IMR-90 (cell line): ENCODE measurements at regions not wholly inside any gene's neighbourhood (a gene's known extent, or its start where the extent isn't known, plus 50 kb on each side); places are given as distances from the start of the nearest gene placed in this dataset.

Source experiments
- ATAC-seq: fragments of 200-7000 bp; cut with Tn5 transposase; 2 replicates; pipeline ENCODE4 v1.9.1; 2020; ENCODE audit warnings: low read depth, mild to moderate bottlenecking, moderate library complexity
- BruUV-seq: library from RNA; stranded (reverse); fragments of 400-500 nt; replicated peaks from 2 replicates; lab custom pipeline; 2021; lab: Mats Ljungman, UMichigan
- CTCF ChIA-PET: fragments of 300-600 bp; formaldehyde crosslinking; extraction: SDS; loops from one replicate; lab custom pipeline; 2021; ENCODE audit warnings: antibody characterized with exemption; lab: Yijun Ruan, JAX
- POLR2A ChIA-PET: fragments of 300-600 bp; sonication (Branson Sonifier 250); formaldehyde crosslinking; loops from one replicate; lab custom pipeline; 2022; ENCODE audit warnings: antibody characterized with exemption; ENCODE audit not compliant: unreplicated experiment; lab: Charles Lee
- DNase-seq: peaks from one replicate; pipeline ENCODE4 v3.0.0; 2013
- H2AFZ ChIP-seq: replicated peaks from 2 replicates; pipeline ENCODE3; 2013; ENCODE audit warnings: low read length, mild to moderate bottlenecking; ENCODE audit not compliant: poor library complexity
- H2AK5ac ChIP-seq: 2 replicates; pipeline ENCODE4 v1.6.1; 2013; ENCODE audit warnings: low read depth, low read length, inconsistent platforms
- H2AK9ac ChIP-seq: replicated peaks from 2 replicates; pipeline ENCODE3; 2013; ENCODE audit warnings: mild to moderate bottlenecking, low read depth, low read length, moderate library complexity; ENCODE audit not compliant: poor library complexity
- H2BK120ac ChIP-seq: 2 replicates; pipeline ENCODE4 v1.6.1; 2013; ENCODE audit warnings: low read depth, low read length, inconsistent platforms
- H2BK15ac ChIP-seq: 3 replicates; pipeline ENCODE4 v1.6.1; 2013; ENCODE audit warnings: low read depth, low read length, inconsistent platforms
- H2BK20ac ChIP-seq: 2 replicates; pipeline ENCODE4 v1.6.1; 2013; ENCODE audit warnings: low read depth, mild to moderate bottlenecking, inconsistent platforms, low read length, moderate library complexity
- H2BK5ac ChIP-seq: 2 replicates; pipeline ENCODE4 v1.6.1; 2013; ENCODE audit warnings: mild to moderate bottlenecking, low read depth, low read length, inconsistent platforms; ENCODE audit not compliant: poor library complexity, severe bottlenecking
- H3K14ac ChIP-seq: replicated peaks from 2 replicates; pipeline ENCODE4 v1.6.1; 2013; ENCODE audit warnings: low read depth, low read length, inconsistent platforms
- H3K18ac ChIP-seq: 2 replicates; pipeline ENCODE4 v1.6.1; 2013; ENCODE audit warnings: low read depth, low read length, control low read depth
- H3K23ac ChIP-seq: 2 replicates; pipeline ENCODE4 v1.6.1; 2013; ENCODE audit warnings: low read depth, low read length, inconsistent platforms
- H3K27ac ChIP-seq: 2 replicates; pipeline ENCODE4 v1.5.1; 2013; ENCODE audit warnings: mild to moderate bottlenecking, control low read depth, low read length; ENCODE audit not compliant: insufficient read depth
- H3K27me3 ChIP-seq: 2 replicates; pipeline ENCODE4 v1.6.1; 2013; ENCODE audit warnings: low read length; ENCODE audit not compliant: control insufficient read depth, insufficient read depth
- H3K36me3 ChIP-seq: 2 replicates; pipeline ENCODE4 v1.6.1; 2013; ENCODE audit warnings: low read length, mixed read lengths; ENCODE audit not compliant: control insufficient read depth, insufficient read depth
- H3K4ac ChIP-seq: 2 replicates; pipeline ENCODE4 v1.6.1; 2013; ENCODE audit warnings: low read depth, low read length, inconsistent platforms
- H3K4me1 ChIP-seq: 2 replicates; pipeline ENCODE4 v1.6.1; 2013; ENCODE audit warnings: low read length, mixed read lengths; ENCODE audit not compliant: control insufficient read depth, insufficient read depth
- H3K4me2 ChIP-seq: 2 replicates; pipeline ENCODE4 v1.6.1; 2013; ENCODE audit warnings: low read depth, mild to moderate bottlenecking, control low read depth, low read length, moderate library complexity
- H3K4me3 ChIP-seq: 2 replicates; pipeline ENCODE4 v1.5.1; 2013; ENCODE audit warnings: low read depth, mild to moderate bottlenecking, control low read depth, low read length, moderate library complexity; ENCODE audit not compliant: insufficient read depth
- H3K56ac ChIP-seq: 2 replicates; pipeline ENCODE4 v1.6.1; 2013; ENCODE audit warnings: low read length, inconsistent platforms; ENCODE audit not compliant: insufficient read depth; ENCODE audit errors: extremely low read depth
- H3K79me1 ChIP-seq, 2 experiments: 2 replicates each; pipeline ENCODE4 v1.6.1; 2013; ENCODE audit warnings: low read length in 2 of 2, inconsistent platforms in 1 of 2, low read depth in 1 of 2
- H3K9ac ChIP-seq: 2 replicates; pipeline ENCODE4 v1.6.1; 2013; ENCODE audit warnings: low read depth, low read length, control low read depth
- H3K9me1 ChIP-seq: 2 replicates; pipeline ENCODE4 v1.6.1; 2013; ENCODE audit warnings: low read length, inconsistent platforms; ENCODE audit not compliant: insufficient read depth
- H3K9me3 ChIP-seq: 2 replicates; pipeline ENCODE4 v1.6.1; 2013; ENCODE audit warnings: low read length; ENCODE audit not compliant: control insufficient read depth, insufficient read depth
- H4K20me1 ChIP-seq: 2 replicates; pipeline ENCODE4 v1.6.1; 2013; ENCODE audit warnings: low read length, inconsistent platforms; ENCODE audit not compliant: insufficient read depth
- H4K5ac ChIP-seq: 2 replicates; pipeline ENCODE4 v1.6.1; 2013; ENCODE audit warnings: mild to moderate bottlenecking, low read depth, low read length, control low read depth
- H4K8ac ChIP-seq, 2 experiments: 2 replicates each; pipeline ENCODE4 v1.6.1; 2013; ENCODE audit warnings: low read depth in 2 of 2, low read length in 2 of 2, control low read depth in 1 of 2, inconsistent platforms in 1 of 2
- H4K91ac ChIP-seq: 2 replicates; pipeline ENCODE4 v1.6.1; 2013; ENCODE audit warnings: low read depth, low read length, inconsistent platforms; ENCODE audit not compliant: insufficient read depth
- BHLHE40 ChIP-seq: fragments of 150-350 bp; IDR thresholded peaks from 2 replicates; pipeline ENCODE4 v1.6.1; 2016; ENCODE audit warnings: mild to moderate bottlenecking, low read depth, low read length
- CEBPB ChIP-seq: IDR thresholded peaks from 2 replicates; pipeline ENCODE4 v1.6.1; 2012; ENCODE audit warnings: low read depth, low read length, improper control_type of control experiment
- MAFK ChIP-seq: IDR thresholded peaks from 2 replicates; pipeline ENCODE4 v1.6.1; 2012; ENCODE audit warnings: low read depth, low read length, improper control_type of control experiment
- WGBS, 2 experiments: methylation state at CpG; one replicate each; pipeline versions ENCODE4 v1.1.5 to v1.1.7; 2013; ENCODE audit warnings: missing lambda C conversion rate in 2 of 2; ENCODE audit not compliant: insufficient read length in 1 of 2; ENCODE audit errors: extremely low coverage in 2 of 2; 5-methylcytosine and 5-hydroxymethylcytosine counted together
- dilution Hi-C: fragments of 300-500 bp; cut with HindIII; formaldehyde crosslinking; loops from one replicate; pipeline ENCODE4 v1.14.3; 2018; ENCODE audit warnings: low sequenced_read_pairs; ENCODE audit not compliant: unreplicated experiment
- in situ Hi-C: fragments of 300-500 bp; cut with MboI; formaldehyde crosslinking; loops from 3 replicates; pipeline ENCODE4 v1.14.3; 2019; ENCODE audit warnings: low sequenced_read_pairs, inconsistent platforms, mixed read lengths
- intact Hi-C: fragments of 100-400 bp; cut with micrococcal nuclease; formaldehyde crosslinking; loops from 2 replicates; pipeline ENCODE4 v1.10.0; 2022

DNA sequence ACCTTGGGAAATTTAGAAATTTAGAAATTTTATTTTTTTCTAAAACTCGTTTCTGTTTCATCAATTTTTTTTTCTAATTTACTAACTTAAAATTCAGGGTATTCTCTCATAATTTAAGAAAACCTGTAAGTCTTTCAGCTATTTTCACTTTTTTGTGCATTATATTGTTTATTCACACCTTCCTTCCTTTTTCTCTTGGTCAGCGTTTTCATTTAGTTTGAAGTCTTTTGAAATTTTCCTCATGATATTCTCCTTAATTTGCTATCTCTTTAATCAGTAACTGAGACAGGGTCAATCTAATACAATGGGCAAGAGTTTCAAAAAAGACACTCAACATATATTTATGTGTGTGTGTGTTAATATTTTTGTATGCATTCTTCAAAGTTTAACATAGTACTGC is 50.5 kb upstream of the MSTN start:
- H4K8ac ChIP-seq: no peak overlapping the region
- no CpG with 5 or more reads among the region's 2 CpGs for WGBS, 2 experiments
- BruUV-seq: no TSS peak
- no peak overlapping the region for H4K91ac ChIP-seq
- H2AK5ac ChIP-seq: no peak overlapping the region
- H4K20me1 ChIP-seq: no peaks in the 10 kb centered on the region
- no peak overlapping the region for H2BK120ac ChIP-seq
- no peak overlapping the region for H3K18ac ChIP-seq
- no peak overlapping the region for H3K23ac ChIP-seq
- no peak overlapping the region for H2BK20ac ChIP-seq
- TF ChIP-seq CEBPB (no peak), BHLHE40 (no peak), MAFK (peak; percentile 49; the same call in 1 of the 2 replicates)
- no peaks in the 10 kb centered on the region for H3K9me1 ChIP-seq
- H3K79me1 ChIP-seq: no peaks in the 10 kb centered on the region
- no peak overlapping the region for H2AK9ac ChIP-seq
- no peak for ATAC-seq
- ChIA-PET POLR2A (no interaction called here), CTCF (interaction anchor here (0.7 kb wide), 1 partner anchor 539 kb away, joined by 3 read pairs; no protein-coding TSS in a partner anchor)
- dilution Hi-C loops: no loop called here
- H3K27me3 ChIP-seq: no peaks in the 10 kb centered on the region
- H3K56ac ChIP-seq: no peak overlapping the region
- H3K4me1 ChIP-seq: 0 out of 2 replicates have a peak, but pooled peaks cover 2% of the 10 kb centered on the region
- no peak overlapping the region for H3K27ac ChIP-seq
- no peak overlapping the region for H3K14ac ChIP-seq
- no peaks in the 10 kb centered on the region for H3K36me3 ChIP-seq
- DNase-seq: no peak
- intact Hi-C loops: no loop called here
- no peak overlapping the region for H3K4ac ChIP-seq
- in situ Hi-C loops: no loop called here
- H3K9ac ChIP-seq: no peak overlapping the region
- H2BK5ac ChIP-seq: no peak overlapping the region
- H4K5ac ChIP-seq: no peak overlapping the region
- no peak overlapping the region for H3K4me2 ChIP-seq
- no peaks in the 10 kb centered on the region for H3K9me3 ChIP-seq
- H3K4me3 ChIP-seq: no peak overlapping the region
- H2AFZ ChIP-seq: no peak overlapping the region
- no peak overlapping the region for H2BK15ac ChIP-seq
